NT2/D1 (cell line): ENCODE measurements at regions not wholly inside any gene's neighbourhood (a gene's known extent, or its start where the extent isn't known, plus 50 kb on each side); places are given as distances from the start of the nearest gene placed in this dataset.

ENCODE experiments used
- SUZ12 ChIP-seq: IDR thresholded peaks from 2 replicates; pipeline ENCODE4 v1.6.1; 2011; ENCODE audit not compliant: insufficient read length, insufficient read depth; ENCODE audit errors: extremely low read depth
- YY1 ChIP-seq: IDR thresholded peaks from 2 replicates; pipeline ENCODE4 v1.6.1; 2011; ENCODE audit not compliant: insufficient read length, insufficient read depth
- ZNF274 ChIP-seq: IDR thresholded peaks from 2 replicates; pipeline ENCODE4 v1.6.1; 2011; ENCODE audit warnings: mild to moderate bottlenecking, low read depth, low read length

DNA sequence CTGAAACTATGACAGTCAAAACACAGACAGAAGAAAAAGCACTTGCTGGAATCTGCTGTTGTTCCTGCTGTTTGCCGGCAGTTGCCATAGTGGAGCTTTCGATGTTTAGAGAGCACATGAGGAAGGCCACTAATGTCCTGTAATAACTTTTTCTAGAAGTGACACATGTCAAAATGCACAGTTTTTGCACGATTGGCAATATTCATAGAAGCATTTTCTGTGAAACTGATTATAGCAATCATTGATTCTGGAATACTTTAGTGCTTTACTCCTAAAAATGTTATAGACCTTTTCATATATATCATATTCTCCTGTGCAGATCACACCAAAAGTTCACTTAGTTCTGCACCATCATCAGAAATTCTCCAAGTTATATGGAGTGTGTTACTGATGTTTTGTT, 407.0 kb upstream of the SOX9 start:
- no peak for TF ChIP-seq SUZ12
- no peak for TF ChIP-seq ZNF274
- TF ChIP-seq YY1, result no peak
